Jurkat, Clone E6-1 (cell line): ENCODE measurements at regions not wholly inside any gene's neighbourhood (a gene's known extent, or its start where the extent isn't known, plus 50 kb on each side); places are given as distances from the start of the nearest gene placed in this dataset.
"Not testable (repeated sequence)": the region's sequence is repeated elsewhere in the genome, so short reads cannot be mapped to it uniquely, and the experiment has no call there.

Experiments used
- DNase-seq: peaks from one replicate; pipeline ENCODE4 v3.0.0-alpha.2; 2011; ENCODE audit warnings: low read depth, low spot score
- H3K4me3 ChIP-seq: 2 replicates; pipeline ENCODE4 v1.5.1; 2011; ENCODE audit warnings: mild to moderate bottlenecking, low read length, control low read depth, moderate library complexity

DNA sequence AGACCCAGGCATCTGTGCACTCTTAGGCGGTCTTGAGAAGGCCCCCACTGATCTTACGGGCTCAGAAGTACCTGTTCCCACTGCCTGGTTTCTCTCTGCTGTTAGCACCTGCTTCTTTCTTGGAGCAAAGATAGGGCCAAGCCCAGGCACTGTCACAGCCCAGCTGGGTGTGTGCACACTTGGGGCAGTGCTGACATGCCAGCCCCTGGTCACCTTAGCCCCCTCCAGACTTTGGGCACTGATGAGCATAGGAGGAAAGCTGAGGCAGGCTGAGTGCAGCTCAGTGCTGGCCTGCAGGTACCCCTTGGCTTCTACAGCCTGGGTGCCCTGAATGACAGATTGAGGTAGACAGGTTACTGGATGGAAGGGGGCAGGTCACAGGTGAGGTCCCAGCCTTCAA lies 105.7 kb upstream of the AHI1 start:
- no peak for DNase-seq
- H3K4me3 ChIP-seq = no peak overlapping the region

DNA sequence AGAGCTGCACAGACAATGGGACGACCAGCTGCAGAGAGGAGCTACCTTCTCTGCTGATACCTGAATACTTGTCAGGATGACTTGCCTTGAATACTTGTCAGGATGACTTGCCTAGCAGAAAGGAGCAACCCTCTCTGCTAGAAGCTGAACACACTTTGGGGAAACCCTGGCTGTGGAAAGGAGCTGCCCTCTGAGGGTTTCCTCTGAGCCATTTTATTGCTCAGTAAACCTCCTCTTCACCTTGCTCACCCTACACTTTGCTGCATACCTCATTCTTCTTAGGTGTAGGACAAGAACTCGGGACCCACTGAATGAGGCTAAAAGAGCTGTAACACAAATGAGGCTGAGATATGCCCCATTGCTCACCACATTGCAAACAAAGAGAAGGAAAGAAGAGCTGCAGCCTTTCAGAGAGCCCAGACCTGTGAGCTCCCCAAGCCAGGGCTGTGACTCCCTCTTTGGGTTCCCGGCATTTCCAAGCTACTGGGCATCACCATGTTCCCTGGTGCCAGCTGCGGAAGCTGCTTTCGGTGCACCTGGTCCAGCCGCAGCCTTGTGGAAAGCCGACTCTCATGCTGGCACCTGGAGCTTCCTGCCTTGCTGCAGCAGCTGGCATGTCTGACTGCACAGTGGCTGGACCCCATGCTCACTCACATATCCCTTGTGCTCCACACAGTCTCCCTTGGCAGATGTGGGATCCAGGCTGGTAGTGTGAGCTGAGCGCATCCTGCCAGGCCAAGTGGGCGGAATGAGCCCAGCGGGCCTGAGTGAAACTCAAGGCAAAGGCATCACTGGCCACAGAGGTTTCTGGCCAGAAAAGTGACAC lies 106.7 kb upstream of the AHI1 start:
- H3K4me3 ChIP-seq = no peak overlapping the region
- no peak for DNase-seq

GRCh38 chr6:135605278-135605790 lies 107.8 kb upstream of the AHI1 start:
- H3K4me3 ChIP-seq = no peak overlapping the region
- no peak for DNase-seq

GRCh38 chr6:135606392-135606791 lies 108.9 kb upstream of the AHI1 start:
- no peak overlapping the region for H3K4me3 ChIP-seq
- DNase-seq = no peak

GRCh38 chr6:135608031-135608430 lies 110.5 kb upstream of the AHI1 start:
- no peak for DNase-seq
- no peak overlapping the region for H3K4me3 ChIP-seq

DNA sequence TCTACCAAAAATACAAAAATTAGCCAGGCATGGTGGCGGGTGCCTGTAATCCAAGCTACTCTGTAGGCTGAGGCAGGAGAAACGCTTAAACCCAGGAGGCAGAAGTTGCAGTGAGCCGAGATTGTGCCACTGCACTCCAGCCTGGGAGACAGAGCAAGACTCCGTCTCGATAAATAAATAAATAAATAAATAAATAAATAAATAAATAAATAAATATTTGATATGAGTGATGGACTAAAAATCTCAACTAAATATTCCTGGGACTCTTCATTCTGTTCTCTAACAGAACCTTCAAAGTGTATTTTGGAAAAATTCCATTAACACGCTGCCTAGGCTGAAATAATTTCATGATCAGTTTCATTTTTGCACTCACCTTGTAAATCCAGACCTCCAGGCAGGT lies 112.7 kb upstream of the AHI1 start:
- DNase-seq, H3K4me3 ChIP-seq: not testable (repeated sequence)

- H3K4me3 ChIP-seq = no peak overlapping the region
- no peak for DNase-seq
These were observed 119.1 kb upstream of the AHI1 start for GRCh38 chr6:135616655-135617054.

- H3K4me3 ChIP-seq = no peak overlapping the region
- DNase-seq = no peak
These were observed 119.7 kb upstream of the AHI1 start for GRCh38 chr6:135617222-135617621.

- DNase-seq = no peak
- no peak overlapping the region for H3K4me3 ChIP-seq
These were observed 124.5 kb upstream of the AHI1 start for GRCh38 chr6:135622081-135622480.

DNA sequence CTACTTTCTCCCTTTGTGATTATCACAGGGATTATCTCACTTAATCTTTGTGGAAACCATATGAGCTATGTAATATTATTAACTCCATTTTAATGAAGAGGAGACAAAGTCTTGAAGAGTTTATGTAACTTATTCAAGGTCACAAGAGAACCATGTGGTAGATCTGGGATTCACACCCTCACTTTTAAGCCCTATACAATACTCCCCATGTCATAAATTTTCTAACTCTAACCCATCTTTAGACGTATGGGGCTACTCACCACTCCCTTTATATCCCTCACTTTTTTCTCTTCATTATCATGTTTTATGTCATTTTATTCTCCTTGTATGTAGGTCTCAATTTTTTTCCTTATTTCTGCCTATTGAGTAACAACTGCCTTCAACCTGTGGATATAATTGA lies 126.4 kb upstream of the AHI1 start:
- DNase-seq = no peak
- no peak overlapping the region for H3K4me3 ChIP-seq

GRCh38 chr6:135624402-135625295 lies 127.1 kb upstream of the AHI1 start:
- no peak for DNase-seq
- H3K4me3 ChIP-seq = no peak overlapping the region

DNA sequence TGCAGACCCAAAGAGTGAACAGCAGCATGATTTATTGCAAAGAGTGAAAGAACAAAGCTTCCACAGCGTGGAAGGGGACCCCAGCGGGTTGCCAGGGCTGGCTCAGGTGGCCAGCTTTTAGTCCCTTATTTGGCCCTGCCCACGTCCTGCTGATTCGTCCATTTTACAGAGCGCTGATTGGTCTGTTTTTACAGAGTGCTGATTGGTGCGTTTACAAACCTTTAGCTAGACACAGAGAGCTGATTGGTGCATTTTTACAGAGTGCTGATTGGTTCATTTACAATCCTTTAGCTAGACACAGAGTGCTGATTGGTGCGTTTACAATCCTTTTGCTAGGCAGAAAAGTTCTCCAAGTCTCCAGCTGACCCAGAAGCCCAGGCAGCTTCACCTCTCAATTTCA lies 128.5 kb upstream of the AHI1 start:
- not testable (repeated sequence) for DNase-seq, H3K4me3 ChIP-seq

GRCh38 chr6:135627092-135627715 lies 129.7 kb upstream of the AHI1 start:
- no peak overlapping the region for H3K4me3 ChIP-seq
- DNase-seq = no peak

DNA sequence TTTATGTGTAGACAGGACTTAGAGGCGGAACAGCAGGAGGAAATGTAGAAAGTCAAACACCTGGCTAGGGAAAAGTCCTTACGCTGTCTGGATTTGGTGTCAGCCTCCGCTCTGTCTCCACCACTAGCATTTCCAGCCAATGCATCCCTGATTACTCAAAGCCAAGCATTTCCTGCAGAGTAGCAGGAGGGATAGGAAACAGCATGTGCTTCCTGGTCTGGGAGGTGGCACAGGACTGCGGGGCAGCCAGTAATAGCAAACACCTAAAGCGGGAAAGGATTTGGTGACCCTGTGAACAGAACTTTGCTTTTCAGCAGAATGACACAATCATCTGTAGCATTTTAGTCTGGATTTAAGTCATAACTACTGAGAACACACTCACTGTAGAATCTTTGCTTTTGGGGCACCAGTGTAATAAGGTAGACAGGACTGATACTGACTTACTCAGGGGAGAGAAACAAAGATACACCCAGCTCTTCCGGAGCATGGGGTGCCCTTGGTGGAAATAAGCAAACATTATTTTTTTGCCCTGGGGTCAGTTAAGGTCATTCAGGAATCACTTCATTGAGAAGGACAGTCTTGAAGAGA lies 133.3 kb upstream of the AHI1 start:
- H3K4me3 ChIP-seq = no peak overlapping the region
- no peak for DNase-seq

GRCh38 chr6:135631821-135632220 lies 134.3 kb upstream of the AHI1 start:
- no peak for DNase-seq

DNA sequence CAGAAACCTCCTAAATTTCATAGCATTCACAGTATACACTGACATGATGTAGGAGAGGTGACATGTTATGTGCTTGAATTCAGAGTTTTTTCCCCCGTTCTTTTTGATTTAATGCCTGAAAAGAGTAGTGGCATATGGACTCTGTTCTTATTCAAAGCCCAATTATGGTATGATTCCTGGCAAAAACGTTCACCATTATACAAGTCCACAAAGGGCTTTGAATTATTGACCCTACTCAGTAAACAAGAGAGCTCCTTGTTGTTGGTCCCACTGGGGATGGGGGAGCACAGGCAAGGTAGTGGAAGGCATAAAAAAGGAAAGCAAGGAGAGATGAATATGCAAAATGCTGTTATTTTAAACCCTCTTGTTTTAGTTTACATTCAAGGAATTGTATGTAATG lies 136.0 kb upstream of the AHI1 start:
- no peak overlapping the region for H3K4me3 ChIP-seq
- DNase-seq = no peak

More at GRCh38 chr6:135631821-135632220, 134.3 kb upstream of the AHI1 start:
- H3K4me3 ChIP-seq = no peak overlapping the region

GRCh38 chr6:135637701-135638100 lies 140.2 kb upstream of the AHI1 start:
- H3K4me3 ChIP-seq = no peak overlapping the region
- no peak for DNase-seq

DNA sequence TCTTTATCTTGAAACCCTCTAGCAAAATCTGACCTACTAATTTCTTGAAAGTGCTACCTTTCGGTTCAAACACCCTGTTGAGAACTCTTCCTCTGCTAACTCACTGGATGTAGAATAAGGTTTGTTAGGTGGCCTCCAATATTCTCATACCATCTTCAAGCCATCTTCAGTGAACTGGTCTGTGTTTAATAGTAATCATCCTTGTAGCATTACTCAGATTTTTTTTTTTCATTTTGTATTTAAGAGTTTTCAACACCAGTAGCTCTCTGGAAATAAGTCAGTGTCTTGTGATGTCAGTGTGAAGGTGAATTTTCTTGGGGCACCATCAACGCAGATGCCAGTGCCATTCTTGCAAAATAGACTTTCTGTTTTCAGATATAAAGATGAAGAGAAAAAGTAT lies 140.6 kb upstream of the AHI1 start:
- no peak for DNase-seq
- H3K4me3 ChIP-seq = no peak overlapping the region

- no peak for DNase-seq
- no peak overlapping the region for H3K4me3 ChIP-seq
These were observed 142.5 kb upstream of the AHI1 start for GRCh38 chr6:135640048-135640447.
